NCI-H524 (cell line): ENCODE measurements at regions not wholly inside any gene's neighbourhood (a gene's known extent, or its start where the extent isn't known, plus 50 kb on each side); places are given as distances from the start of the nearest gene placed in this dataset.

Experiments used
- DNase-seq, 2 experiments: peaks; one replicate each; lab custom pipeline; 2025; lab: John Stamatoyannopoulos, UW

DNA sequence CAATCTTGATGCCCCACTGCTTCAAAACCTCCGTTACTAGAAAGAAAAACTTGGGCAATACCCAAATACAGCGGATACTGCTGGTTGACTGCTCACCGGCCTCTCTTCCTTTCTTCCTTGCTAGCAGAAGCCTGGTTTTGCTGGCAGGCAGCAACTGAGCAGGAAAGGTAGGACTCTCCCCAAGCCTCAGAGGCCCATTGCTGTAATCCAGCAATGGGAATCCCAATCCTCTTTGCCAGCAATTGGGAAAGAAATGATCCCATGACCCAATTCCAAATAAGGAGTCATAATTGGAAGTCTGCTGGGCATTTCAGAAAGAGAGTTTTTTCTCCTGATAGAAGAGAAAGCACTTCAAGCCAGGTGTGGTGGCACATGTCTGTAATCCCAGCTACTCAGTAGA is 394.5 kb downstream of the BCOR start:
- no peak for DNase-seq

DNA sequence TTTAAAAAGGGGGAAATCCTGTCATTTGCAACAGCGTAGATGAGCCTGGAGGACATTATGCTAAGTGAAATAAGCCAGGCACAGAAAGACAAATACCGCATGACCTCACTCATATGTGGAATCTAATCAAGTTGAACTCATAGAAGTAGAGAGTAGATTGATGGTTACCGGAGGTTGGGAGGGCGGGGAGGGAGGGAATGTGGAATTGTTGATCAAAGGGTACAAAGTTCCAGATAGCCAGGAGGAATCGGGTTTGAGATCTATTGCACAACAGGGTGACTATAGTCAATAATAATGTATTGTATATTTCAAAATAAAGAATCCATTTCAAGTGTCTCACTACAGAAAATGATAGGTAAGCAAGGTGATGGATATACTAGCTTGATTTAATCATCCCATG is 393.2 kb downstream of the BCOR start:
- no peak for DNase-seq

DNA sequence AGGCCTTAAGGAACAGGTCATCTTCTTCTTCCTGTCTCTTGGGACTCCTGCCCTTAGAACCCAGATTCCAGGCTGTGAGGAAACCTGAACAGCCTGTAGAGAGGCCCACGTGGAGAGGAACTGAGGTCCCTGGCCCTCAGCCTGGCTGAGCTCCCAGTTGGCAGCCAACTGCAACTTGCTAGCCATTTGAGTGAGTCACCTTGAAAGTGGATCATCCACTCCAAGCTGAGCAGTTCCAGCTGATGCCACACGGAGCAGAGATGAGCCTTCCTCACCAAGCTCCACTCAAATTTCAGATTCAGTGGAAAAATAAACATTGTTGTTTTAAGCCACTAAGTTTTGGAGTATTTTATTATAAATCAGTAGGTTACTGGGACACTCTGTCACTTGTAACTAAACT is 392.5 kb downstream of the BCOR start:
- DNase-seq: peak; percentile 27 to 63

DNA sequence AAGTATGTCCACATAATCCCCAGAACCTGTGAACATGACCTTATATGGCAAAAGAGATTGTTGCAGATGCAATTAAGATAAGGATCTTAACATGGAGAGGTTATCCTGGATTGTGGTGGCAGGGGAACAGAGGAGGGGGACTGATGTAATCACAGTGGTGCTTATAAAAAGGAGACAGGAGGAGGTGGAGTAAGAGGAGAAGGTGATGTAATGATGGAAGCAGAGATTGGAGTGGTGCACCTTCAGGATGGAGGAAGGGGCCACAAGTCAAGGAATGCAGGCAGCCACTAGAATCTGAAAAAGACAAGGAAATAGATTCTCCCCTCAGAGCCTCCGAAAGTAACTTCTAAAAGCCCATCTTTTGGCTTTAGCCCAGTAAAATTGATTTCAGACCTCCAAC is 388.4 kb downstream of the BCOR start:
- no peak for DNase-seq

DNA sequence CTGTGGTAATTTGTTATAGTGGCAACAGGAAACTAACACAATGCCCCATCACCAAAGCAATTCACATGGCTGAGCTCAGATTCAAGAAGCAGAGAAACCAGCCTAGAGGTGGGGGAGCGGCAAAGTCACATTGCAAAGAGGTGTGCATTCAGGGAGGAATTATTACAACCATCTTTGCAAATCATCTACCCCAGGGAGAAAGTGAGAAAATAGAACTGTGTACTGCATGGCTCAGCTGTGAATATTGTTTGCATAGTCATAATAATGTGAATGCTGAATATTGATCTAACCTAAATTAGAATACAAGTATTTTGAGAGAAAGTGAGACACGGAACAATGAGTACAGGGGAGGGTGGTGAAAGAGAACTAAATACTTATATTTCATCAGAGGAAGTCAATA is 387.9 kb downstream of the BCOR start:
- DNase-seq: no peak

DNA sequence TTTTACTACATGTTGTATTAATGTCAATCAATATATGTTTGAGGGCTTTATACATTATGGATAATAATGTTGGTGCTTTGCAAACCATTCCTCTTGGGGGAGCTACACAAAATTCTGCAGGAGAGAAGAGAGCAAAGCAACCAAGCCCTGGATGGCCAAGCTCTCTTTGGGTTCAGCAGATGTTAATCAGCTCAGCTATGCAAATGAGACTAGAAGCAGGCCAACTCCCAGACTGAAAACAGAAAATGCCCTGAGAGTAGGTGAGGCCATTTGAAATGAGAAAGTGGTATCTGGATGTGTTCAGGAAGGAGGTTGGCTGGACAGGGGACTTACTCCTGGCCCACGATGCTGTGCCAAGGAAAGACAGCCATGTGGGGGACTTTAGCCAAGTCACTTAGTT is 387.0 kb downstream of the BCOR start:
- DNase-seq: peak in 1 of 2 experiments; percentile 47

DNA sequence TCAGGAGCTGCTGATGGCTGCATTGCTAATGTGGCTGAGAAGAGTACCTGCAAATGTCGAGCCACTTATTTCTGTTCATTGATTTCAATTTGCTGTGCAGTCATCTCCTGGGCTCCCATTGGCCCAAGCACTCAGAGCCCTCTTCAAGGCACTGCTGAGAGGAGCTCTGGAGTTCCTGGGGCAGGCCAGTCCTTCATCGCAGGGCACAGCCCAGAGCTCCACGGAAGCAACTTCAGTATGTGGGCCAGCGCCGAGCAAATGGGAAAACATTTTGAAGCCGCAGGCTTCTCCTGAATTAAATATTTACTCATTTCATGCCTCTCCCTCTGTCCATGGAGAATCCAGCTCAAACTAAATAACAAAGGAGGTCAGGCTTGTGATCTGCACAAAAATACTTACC is 383.3 kb downstream of the BCOR start:
- no peak for DNase-seq

DNA sequence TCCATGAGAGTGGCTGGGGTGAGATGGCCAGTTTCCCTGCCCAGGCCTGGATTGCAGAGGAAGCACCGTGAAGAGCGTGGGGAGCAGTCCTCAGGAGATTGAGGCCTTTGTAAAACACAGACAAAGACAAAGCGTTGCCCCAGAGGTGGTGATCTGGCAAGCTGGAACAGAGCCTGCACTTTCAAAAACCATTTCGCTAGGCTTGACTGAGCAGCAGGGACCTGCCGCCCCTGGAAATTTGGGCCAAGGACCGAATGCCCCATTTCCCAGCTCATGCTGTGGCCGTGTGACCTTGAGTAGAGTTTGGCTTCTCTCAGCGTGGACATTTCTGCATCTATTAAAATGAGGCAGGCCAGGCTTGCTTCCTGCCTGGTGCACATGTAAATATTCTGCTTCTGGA is 381.4 kb downstream of the BCOR start:
- DNase-seq: no peak

DNA sequence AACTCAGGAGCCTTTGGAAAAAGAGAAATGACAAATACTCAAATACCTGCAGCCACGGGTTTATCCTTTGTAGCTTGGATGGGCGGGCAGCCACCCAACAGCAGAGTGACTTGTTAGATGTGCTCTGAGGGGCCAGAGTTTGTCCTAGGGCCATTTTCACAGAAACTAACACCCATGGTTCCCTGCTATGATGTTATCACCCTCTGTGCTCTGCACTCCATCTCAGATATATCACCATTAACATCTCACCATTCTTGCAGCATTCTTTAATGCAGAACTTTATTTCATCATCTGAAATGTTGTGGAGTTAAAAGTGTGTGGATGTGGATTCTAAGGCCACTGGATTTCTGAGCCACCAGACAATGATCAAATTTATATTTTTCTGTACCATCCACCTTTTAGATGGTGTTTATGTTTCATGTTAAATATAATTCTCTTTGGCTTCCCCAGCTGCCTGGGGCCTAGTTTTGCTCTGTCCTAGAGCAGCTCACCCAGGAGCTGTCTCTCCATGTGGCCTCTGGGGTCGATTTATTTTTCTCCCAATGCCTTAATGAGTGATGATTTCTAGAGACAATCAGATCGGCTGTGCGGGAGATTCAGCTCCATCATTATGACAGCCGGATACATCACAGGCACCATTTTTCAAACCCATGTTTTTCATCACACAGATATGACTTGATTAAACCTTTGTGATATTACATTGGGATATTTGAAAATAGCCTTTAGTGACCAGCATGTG is 380.8 kb downstream of the BCOR start:
- no peak for DNase-seq

DNA sequence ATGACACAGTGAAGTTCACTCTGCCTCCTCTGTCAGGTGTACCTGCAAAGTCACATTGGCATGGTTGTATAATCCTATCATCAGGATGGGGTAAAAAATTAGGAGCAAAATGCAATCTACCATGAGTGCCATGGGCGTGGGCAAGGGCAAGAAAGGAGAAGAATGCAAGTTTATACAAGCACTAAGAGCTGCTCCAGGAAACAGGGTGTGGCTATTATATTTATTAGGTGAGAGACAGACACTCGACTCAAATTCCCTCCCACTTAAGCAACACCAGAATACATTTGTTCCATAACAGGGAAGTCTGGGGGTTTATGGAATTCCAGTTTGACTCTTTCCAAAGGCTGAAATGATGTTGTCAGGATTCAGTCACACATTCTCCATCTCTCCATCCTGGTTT is 378.8 kb downstream of the BCOR start:
- no peak for DNase-seq

DNA sequence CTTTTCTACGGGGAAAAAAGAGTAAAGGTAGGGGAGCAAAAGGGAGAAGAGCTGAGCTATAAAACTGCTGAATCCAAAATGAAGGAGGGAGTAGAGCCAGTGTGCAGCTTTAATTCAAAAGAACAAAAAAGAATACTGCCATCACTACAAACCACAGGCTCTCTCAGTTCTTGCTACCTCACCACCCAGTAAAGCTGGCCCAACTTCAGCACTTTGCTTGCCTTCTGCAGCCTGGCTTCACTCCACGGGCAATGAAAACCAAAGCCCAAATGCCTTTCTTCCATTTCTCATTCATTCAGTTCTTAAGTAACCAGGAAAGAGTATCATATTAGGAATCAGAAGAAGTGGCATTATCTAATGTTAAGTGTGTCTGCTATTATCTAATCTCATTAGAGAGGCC is 376.8 kb downstream of the BCOR start:
- DNase-seq: peak in 1 of 2 experiments; percentile 35

DNA sequence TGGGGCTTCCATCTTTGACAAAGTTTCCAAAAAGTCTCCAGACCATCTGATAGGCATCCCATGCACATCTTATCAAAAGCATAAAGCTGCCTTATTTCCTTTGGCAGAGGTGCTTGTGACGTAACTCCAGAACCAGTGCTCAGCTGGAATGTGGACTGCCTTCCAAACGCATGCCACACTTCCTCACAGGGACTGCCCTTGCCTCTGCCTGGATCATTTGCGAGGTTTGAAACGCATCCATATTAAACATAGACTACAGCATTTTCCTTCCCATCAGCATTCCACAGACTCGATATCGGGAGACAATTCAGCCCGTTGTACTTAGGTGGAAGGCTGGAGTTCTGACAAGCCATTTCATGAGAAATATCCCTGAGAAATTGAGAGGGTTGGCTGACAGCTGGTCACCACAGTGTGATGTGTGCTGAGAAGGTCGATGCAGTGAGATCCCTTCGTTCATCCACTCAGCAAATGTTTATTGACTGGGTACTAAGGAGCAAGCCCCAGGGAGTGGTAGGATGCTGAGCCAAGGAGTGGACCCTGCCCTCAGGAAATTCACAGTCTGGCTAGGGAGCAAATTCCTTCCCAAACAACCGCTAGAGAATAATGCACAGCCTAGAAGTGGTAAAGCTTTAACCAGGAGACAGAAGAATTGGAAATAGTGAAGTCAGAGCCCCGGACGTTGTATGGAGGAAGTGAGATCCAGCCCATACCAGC is 376.0 kb downstream of the BCOR start:
- no peak for DNase-seq

DNA sequence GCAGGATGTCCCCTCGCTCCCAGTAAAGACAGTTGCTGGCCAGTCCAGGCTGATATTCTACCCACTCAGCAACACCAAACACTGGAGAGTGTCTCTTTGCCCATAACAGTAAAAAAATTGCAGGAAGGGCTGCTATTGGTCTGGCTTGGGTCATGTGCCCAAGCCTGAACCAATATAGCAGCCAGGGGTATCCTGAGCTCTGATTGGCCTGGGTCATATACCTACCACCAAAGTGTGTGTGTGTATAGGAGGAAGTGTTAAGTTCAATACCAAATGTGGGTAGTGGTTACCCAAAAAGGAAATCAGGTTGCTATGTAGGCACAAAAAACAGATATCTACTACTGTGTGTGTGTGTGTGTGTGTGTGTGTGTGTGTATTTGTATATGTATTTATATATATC is 373.2 kb downstream of the BCOR start:
- no peak for DNase-seq

DNA sequence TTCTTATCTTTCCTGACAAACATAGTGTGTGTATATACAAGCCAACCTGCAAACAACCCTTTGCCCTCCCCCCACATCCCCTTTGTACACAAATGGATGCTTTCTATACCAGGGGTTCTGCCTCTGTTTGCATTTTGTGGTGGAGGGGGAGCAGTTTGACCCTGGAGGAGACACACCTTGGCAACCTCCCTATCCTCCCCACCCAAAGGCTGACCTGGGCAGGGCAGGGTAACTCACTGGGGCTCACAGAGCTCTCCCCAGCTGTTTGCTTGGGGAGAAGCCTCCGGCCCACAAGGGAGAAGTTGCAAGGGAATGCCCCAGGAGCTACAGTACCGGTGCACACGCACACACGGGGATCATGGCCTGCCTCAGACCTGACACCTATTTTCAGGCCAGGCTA is 372.6 kb downstream of the BCOR start:
- no peak for DNase-seq

DNA sequence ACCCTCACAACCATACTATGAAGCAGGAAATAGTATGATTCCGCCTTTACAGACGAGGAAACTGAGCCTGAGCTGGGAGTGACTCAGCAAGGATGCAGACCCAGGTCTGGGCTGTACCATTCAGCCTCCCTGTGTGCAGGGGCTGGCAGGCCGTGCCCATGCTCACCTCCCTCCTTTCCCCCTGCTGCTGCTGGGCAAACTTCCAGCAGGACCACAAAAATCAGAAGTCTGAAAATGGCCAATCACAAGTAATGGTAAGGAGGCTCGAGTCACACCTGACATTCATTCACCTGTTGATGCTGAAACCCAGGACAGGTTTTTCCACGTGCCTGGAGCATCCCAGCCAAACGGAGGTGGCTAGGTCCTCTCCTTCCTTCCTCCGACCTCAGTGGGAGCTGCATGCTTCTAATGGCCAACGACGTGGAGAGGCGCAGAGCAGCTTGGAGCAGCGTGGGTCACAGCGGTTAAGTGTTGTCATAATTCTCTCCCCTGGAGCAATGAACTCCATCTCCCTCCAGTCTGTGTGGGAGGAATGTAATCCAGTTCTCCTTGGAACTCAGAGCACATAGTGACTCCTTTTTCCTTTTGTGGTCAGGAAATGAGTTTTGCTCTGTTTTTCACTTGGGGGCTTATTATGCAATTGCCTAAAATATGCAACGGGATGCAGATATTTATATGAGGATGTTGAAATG is 371.7 kb downstream of the BCOR start:
- DNase-seq: no peak

DNA sequence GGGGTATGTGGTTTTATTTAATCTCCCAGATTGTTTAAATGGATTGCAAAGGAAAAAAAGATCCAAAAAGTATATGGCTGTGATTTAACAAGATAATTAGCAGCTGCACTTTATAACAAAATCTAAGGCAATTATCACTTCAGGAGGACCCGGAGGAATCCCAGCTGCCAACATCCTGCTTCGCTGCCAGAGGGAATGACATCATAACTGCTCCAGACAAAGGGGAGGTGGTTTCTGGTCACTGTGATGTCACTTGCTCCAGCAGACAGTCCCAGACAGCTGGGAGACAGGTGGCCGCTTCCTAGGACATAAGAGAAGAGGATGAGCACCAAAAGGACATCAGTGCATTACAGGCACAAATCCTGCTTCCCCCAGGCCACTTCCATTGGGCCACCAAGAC is 371.0 kb downstream of the BCOR start:
- peak; percentile 51 to 76 for DNase-seq

DNA sequence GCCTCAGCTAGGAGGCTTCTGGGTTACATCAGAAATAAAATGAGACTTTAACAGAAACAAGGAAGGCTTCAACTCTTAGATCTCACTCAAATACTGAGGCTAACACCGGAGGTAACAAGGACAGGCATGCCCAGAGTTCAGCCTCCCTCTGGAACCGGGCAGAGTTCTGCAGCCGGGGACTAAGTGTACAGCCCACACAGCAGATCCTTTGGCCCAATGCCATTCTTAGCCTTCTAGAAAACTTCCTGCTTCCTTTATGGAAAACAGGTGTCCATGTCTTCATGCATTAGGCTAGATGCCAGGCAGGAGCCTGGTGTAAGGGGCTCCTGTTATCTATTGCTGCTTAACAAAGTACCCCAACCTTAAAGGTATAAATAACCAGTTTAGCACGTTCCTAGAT is 369.7 kb downstream of the BCOR start:
- DNase-seq: no peak

DNA sequence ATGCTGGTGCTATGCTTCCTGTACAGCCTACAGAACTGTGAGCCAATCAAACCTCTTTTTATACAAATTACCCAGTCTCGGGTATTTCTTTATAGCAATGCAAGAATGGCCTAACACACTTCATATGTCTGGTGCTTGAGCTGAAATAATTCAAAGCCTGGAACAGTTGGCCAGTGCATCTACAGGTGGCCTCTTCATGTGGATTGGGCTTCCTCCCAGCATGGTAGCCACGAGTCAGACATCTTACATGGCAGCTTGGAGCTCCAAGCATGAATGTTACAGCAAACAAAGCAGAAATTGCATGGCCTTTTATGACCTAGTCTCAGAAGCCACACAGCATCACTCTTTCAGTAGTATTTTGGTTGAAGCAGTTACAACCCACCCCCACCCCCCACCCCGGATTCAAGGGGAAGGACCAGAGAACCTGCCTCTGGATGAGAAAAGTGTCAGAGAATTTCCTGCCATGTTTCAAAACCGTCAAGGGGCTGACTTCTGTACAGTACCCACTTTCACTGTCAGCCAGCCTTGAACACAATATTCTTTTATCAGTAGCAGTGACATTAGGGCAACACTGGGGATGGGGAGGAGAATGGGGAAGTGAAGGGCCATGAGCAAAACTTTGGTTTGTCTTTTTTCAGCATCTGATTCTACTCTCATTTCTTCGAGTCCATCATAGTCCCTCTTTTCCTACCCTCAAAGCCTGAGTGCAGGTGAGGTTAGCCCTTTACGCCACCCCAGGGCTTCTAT is 368.7 kb downstream of the BCOR start:
- no peak for DNase-seq

DNA sequence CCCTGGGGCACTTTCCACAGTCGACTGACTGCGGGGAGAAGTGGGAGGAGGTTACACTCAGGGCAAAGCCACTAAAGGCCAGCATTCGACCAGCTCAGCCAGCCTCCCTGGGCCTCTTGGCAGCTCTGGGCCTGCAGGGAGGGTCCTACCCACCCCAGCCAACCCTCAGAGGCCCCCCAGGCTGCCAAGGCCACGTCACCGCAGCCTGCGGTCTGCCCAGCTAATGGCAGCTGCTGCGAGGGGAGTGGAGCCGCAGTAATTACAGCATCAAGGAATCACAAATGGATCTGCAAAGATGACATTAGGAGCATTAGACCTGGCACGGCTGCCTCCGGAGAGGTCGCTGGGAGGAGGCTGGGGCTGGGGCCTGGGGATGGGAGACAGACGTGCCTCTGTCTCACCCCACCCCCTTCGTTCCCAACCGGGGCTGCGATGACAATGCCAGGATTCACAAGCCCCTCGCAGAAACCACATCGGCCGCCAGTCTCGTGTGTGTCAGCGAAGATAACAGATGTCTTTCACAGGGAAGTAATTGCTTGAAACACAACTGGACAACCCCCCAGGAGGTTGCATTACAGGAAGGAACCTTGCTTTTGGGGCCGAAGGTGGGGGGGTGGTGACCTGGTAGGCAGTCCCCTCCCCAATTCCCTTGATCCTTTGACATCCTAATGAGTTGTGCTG is 367.6 kb downstream of the BCOR start:
- DNase-seq: peak; percentile 29 to 41

DNA sequence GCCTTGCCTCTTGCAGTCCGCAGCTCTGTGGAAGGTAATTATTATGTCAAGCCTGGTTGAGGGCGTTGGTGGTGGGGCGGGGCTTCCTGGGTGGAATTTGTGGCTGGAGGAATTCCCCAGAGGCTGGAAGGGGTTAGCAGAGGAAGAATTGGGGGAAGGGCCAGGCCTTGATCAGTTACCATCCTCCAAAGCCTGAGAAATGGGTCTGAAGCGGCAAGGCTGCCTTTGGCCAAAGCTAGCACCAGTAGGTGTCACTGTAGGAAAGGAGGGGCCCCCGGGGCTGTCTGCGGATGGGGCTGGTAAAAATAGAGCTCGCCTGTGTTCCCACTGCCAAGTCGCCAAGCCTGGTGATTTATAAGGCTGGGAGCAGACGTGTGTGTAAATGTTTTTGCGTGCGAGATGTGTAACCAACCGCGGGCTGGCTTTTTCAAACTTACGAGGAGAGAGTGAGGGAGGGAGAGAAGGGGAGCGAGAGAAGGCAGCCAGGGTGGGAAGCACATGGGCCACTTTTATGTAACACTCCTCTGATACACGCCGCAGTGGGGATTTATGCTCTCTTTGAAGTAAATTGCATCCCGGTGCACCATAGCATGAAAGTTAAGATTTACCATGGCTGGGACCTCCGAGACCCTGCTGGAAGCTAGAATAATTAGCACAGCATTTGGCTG is 367.0 kb downstream of the BCOR start:
- DNase-seq: peak; percentile 68 to 70

DNA sequence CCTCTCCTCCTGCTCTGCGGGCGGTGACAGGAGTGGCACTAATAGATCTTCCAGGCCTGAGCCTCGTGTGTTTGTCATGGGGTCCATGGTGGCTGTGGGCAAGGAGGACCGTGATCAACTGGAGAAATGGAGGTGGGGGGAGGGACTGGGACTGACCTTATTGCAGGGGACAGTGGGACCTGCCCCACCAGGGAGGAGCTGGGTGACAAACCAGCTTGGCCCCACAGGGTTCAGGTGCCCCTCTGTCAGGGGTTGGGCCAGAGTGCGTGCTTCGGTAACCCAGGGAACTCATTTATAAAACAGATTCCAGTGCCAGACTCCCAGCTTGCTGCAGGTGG is 366.5 kb downstream of the BCOR start:
- DNase-seq: no peak

DNA sequence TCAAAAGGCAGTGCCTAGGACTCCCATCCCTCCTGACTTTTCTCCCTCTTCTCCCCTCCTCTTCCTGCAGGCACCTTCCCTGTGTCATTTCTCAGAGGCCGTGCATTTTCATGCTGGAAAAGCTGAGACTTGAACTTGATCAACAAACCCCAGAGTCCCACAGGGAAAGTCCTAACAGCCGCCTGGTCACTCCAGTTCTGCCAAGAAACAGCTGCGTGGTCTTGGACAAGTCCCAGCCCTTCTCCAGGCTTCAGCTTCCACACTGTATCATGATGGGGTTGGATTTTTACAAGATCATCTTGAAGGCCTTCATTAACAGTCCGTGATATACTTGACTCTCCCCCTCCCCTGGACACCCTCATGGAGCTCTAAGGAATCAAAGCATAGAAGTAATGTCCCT is 366.0 kb downstream of the BCOR start:
- no peak for DNase-seq
